Dermis microvascular lymphatic vessel endothelial cell (primary cell): ENCODE measurements at regions not wholly inside any gene's neighbourhood (a gene's known extent, or its start where the extent isn't known, plus 50 kb on each side); places are given as distances from the start of the nearest gene placed in this dataset.

Experiments
- DNase-seq, 2 donors: peaks; one replicate each; pipeline versions ENCODE4 v3.0.0 to v3.0.0-alpha.2; 2010; ENCODE audit warnings: low read depth in 2 of 2

- no peak for DNase-seq
These were observed 135.2 kb upstream of the HS3ST3A1 start for GRCh38 chr17:13736916-13737315.

- DNase-seq = no peak
These were observed 139.0 kb upstream of the HS3ST3A1 start for GRCh38 chr17:13740686-13741085.

- DNase-seq = no peak
These were observed 140.0 kb upstream of the HS3ST3A1 start for GRCh38 chr17:13741744-13742143.

- DNase-seq = no peak
These were observed 142.2 kb upstream of the HS3ST3A1 start for GRCh38 chr17:13743906-13744305.

GRCh38 chr17:13746404-13746803, 144.7 kb upstream of the HS3ST3A1 start:
- no peak for DNase-seq

- no peak for DNase-seq
These were observed 147.6 kb upstream of the HS3ST3A1 start for GRCh38 chr17:13749166-13749890.

- no peak for DNase-seq
These were observed 148.1 kb upstream of the HS3ST3A1 start for GRCh38 chr17:13749891-13750235.

GRCh38 chr17:13750816-13751793, 149.4 kb upstream of the HS3ST3A1 start:
- DNase-seq = no peak

GRCh38 chr17:13753154-13753553, 151.4 kb upstream of the HS3ST3A1 start:
- DNase-seq = no peak

- DNase-seq = no peak
These were observed 152.0 kb upstream of the HS3ST3A1 start for GRCh38 chr17:13753771-13754170.

- DNase-seq = no peak
These were observed 154.1 kb upstream of the HS3ST3A1 start for GRCh38 chr17:13755851-13756250.

- DNase-seq = no peak
These were observed 155.0 kb upstream of the HS3ST3A1 start for GRCh38 chr17:13756763-13757162.

- no peak for DNase-seq
These were observed 156.1 kb upstream of the HS3ST3A1 start for GRCh38 chr17:13757871-13758270.

- DNase-seq = no peak
These were observed 158.0 kb upstream of the HS3ST3A1 start for GRCh38 chr17:13759518-13760335.

GRCh38 chr17:13761038-13761603, 159.4 kb upstream of the HS3ST3A1 start:
- no peak for DNase-seq

GRCh38 chr17:13765701-13766100, 164.0 kb upstream of the HS3ST3A1 start:
- DNase-seq = no peak

- no peak for DNase-seq
These were observed 169.0 kb upstream of the HS3ST3A1 start for GRCh38 chr17:13770702-13771101.

- no peak for DNase-seq
These were observed 173.7 kb upstream of the HS3ST3A1 start for GRCh38 chr17:13775450-13775849.

- no peak for DNase-seq
These were observed 174.4 kb upstream of the HS3ST3A1 start for GRCh38 chr17:13776027-13776551.

GRCh38 chr17:13777003-13777402, 175.3 kb upstream of the HS3ST3A1 start:
- no peak for DNase-seq

GRCh38 chr17:13784434-13785095, 182.8 kb upstream of the HS3ST3A1 start:
- no peak for DNase-seq
